GM18867 (cell line): ENCODE measurements at regions not wholly inside any gene's neighbourhood (a gene's known extent, or its start where the extent isn't known, plus 50 kb on each side); places are given as distances from the start of the nearest gene placed in this dataset.

ENCODE experiments used
- ATAC-seq: cut with Tn5 transposase; IDR thresholded peaks from one replicate; pipeline ENCODE4 v1.9.1; 2021; ENCODE audit warnings: mild to moderate bottlenecking, moderate library complexity; ENCODE audit not compliant: unreplicated experiment

GRCh38 chr2:40886100-40886499 lies 434.2 kb upstream of the SLC8A1 start:
- no peak for ATAC-seq

GRCh38 chr2:40886655-40887054 lies 434.8 kb upstream of the SLC8A1 start:
- no peak for ATAC-seq

GRCh38 chr2:40896358-40896757 lies 444.5 kb upstream of the SLC8A1 start:
- no peak for ATAC-seq

GRCh38 chr2:40914666-40915065 lies 462.8 kb upstream of the SLC8A1 start:
- no peak for ATAC-seq

- no peak for ATAC-seq
Measured at GRCh38 chr2:40915651-40916050, 463.8 kb upstream of the SLC8A1 start.

GRCh38 chr2:40935349-40935748 lies 483.5 kb upstream of the SLC8A1 start:
- ATAC-seq: no peak

- no peak for ATAC-seq
Measured at GRCh38 chr2:40937284-40937683, 485.4 kb upstream of the SLC8A1 start.

- no peak for ATAC-seq
Measured at GRCh38 chr2:40953341-40953740, 501.5 kb upstream of the SLC8A1 start.

GRCh38 chr2:40955042-40955441 lies 503.2 kb upstream of the SLC8A1 start:
- no peak for ATAC-seq

GRCh38 chr2:40955635-40956034 lies 503.7 kb upstream of the SLC8A1 start:
- ATAC-seq: no peak

- no peak for ATAC-seq
Measured at GRCh38 chr2:40957508-40957907, 505.6 kb upstream of the SLC8A1 start.

- no peak for ATAC-seq
Measured at GRCh38 chr2:40962026-40962425, 510.1 kb upstream of the SLC8A1 start.

- ATAC-seq: no peak
Measured at GRCh38 chr2:40964509-40965250, 512.8 kb upstream of the SLC8A1 start.

GRCh38 chr2:40967451-40967850 lies 515.6 kb upstream of the SLC8A1 start:
- ATAC-seq: no peak

GRCh38 chr2:40975151-40975550 lies 523.3 kb upstream of the SLC8A1 start:
- ATAC-seq: no peak

- ATAC-seq: no peak
Measured at GRCh38 chr2:40997362-40997761, 545.5 kb upstream of the SLC8A1 start.

- ATAC-seq: no peak
Measured at GRCh38 chr2:41000374-41000773, 548.5 kb upstream of the SLC8A1 start.

GRCh38 chr2:41000906-41001305 lies 549.0 kb upstream of the SLC8A1 start:
- ATAC-seq: no peak

GRCh38 chr2:41004700-41005099 lies 552.8 kb upstream of the SLC8A1 start:
- ATAC-seq: no peak

GRCh38 chr2:41020358-41020757 lies 568.5 kb upstream of the SLC8A1 start:
- no peak for ATAC-seq

- no peak for ATAC-seq
Measured at GRCh38 chr2:41024816-41025215, 572.9 kb upstream of the SLC8A1 start.

GRCh38 chr2:41026613-41027012 lies 574.7 kb upstream of the SLC8A1 start:
- ATAC-seq: peak; percentile 73

GRCh38 chr2:41027095-41027494 lies 575.2 kb upstream of the SLC8A1 start:
- no peak for ATAC-seq
